Activated CD4-positive, alpha-beta T cell treated with anti-CD3 and anti-CD28 coated beads for 36 hours (primary cell): ENCODE measurements at regions not wholly inside any gene's neighbourhood (a gene's known extent, or its start where the extent isn't known, plus 50 kb on each side); places are given as distances from the start of the nearest gene placed in this dataset.

Experiments
- ATAC-seq: fragments of 200-7000 bp; cut with Tn5 transposase; one replicate; pipeline ENCODE4 v1.10.0; 2021; ENCODE audit warnings: mild to moderate bottlenecking, moderate library complexity
- CTCF ChIA-PET: fragments of 350-600 bp; sonication (Branson Sonifier 250); formaldehyde crosslinking; loops from one replicate; lab custom pipeline; 2021; ENCODE audit warnings: antibody characterized with exemption; lab: Charles Lee
- POLR2A ChIA-PET: fragments of 350-600 bp; sonication (Branson Sonifier 250); formaldehyde crosslinking; loops from one replicate; lab custom pipeline; 2021; ENCODE audit warnings: antibody characterized with exemption, inconsistent platforms; lab: Charles Lee
- DNase-seq: peaks from one replicate; pipeline ENCODE4 v3.0.0-alpha.2; 2020
- H3K27ac Mint-ChIP-seq: one replicate; pipeline ENCODE4 v1.8.0; 2021; ENCODE audit warnings: mixed read lengths
- H3K27me3 Mint-ChIP-seq: one replicate; pipeline ENCODE4 v1.8.0; 2021; ENCODE audit warnings: mixed read lengths
- H3K36me3 Mint-ChIP-seq: one replicate; pipeline ENCODE4 v1.8.0; 2021; ENCODE audit warnings: low read depth, mixed read lengths
- H3K4me1 Mint-ChIP-seq: one replicate; pipeline ENCODE4 v1.8.0; 2021; ENCODE audit warnings: mixed read lengths
- H3K4me3 Mint-ChIP-seq: one replicate; pipeline ENCODE4 v1.8.0; 2021; ENCODE audit warnings: mild to moderate bottlenecking, moderate library complexity, mixed read lengths
- H3K9me3 Mint-ChIP-seq: one replicate; pipeline ENCODE4 v1.8.0; 2021; ENCODE audit warnings: low read depth, mixed read lengths
- intact Hi-C, 2 experiments: fragments of 100-400 bp; cut with DNase I in 1 of 2; cut with micrococcal nuclease in 1 of 2; formaldehyde crosslinking; loops; one replicate each; pipeline versions ENCODE4 v1.14.2 to v1.15.1; 2022 to 2024; cut with DNase I, micrococcal nuclease

- Mint-ChIP-seq H3K27ac (no peak overlapping the region), H3K4me1 (no peaks in the 10 kb centered on the region)
- POLR2A ChIA-PET: no interaction called here
Observed at GRCh38 chr14:76323331-76324050, 52.4 kb upstream of the ESRRB start.

GRCh38 chr14:76324133-76324532, 51.8 kb upstream of the ESRRB start:
- ChIA-PET CTCF (no interaction called here), POLR2A (no interaction called here)
- no peak overlapping the region for H3K27ac Mint-ChIP-seq

More at GRCh38 chr14:76323331-76324050, 52.4 kb upstream of the ESRRB start:
- no peak overlapping the region for H3K4me3 Mint-ChIP-seq
- intact Hi-C loops: no loop called here
- CTCF ChIA-PET: no interaction called here
- H3K9me3 Mint-ChIP-seq: no peaks in the 10 kb centered on the region
- peaks cover 13% of the 10 kb centered on the region for H3K27me3 Mint-ChIP-seq
- H3K36me3 Mint-ChIP-seq: no peaks in the 10 kb centered on the region
- DNase-seq: no peak
- ATAC-seq: no peak

More at GRCh38 chr14:76324133-76324532, 51.8 kb upstream of the ESRRB start:
- Mint-ChIP-seq H3K4me1 (no peaks in the 10 kb centered on the region), H3K9me3 (no peaks in the 10 kb centered on the region), H3K4me3 (no peak overlapping the region), H3K27me3 (peaks cover 18% of the 10 kb centered on the region), H3K36me3 (no peaks in the 10 kb centered on the region)
- no peak for ATAC-seq
- DNase-seq: no peak
- intact Hi-C loops: no loop called here
